IMR-90 (cell line): ENCODE measurements at regions not wholly inside any gene's neighbourhood (a gene's known extent, or its start where the extent isn't known, plus 50 kb on each side); places are given as distances from the start of the nearest gene placed in this dataset.
A peak's percentile ranks its signal among the peaks of the same experiment; 100 is the strongest.

Experiments used
- ATAC-seq: fragments of 200-7000 bp; cut with Tn5 transposase; 2 replicates; pipeline ENCODE4 v1.9.1; 2020; ENCODE audit warnings: low read depth, mild to moderate bottlenecking, moderate library complexity
- BruUV-seq: library from RNA; stranded (reverse); fragments of 400-500 nt; replicated peaks from 2 replicates; lab custom pipeline; 2021; lab: Mats Ljungman, UMichigan
- CTCF ChIA-PET: fragments of 300-600 bp; formaldehyde crosslinking; extraction: SDS; loops from one replicate; lab custom pipeline; 2021; ENCODE audit warnings: antibody characterized with exemption; lab: Yijun Ruan, JAX
- POLR2A ChIA-PET: fragments of 300-600 bp; sonication (Branson Sonifier 250); formaldehyde crosslinking; loops from one replicate; lab custom pipeline; 2022; ENCODE audit warnings: antibody characterized with exemption; ENCODE audit not compliant: unreplicated experiment; lab: Charles Lee
- DNase-seq: peaks from one replicate; pipeline ENCODE4 v3.0.0; 2013
- H2AFZ ChIP-seq: replicated peaks from 2 replicates; pipeline ENCODE3; 2013; ENCODE audit warnings: low read length, mild to moderate bottlenecking; ENCODE audit not compliant: poor library complexity
- H2AK5ac ChIP-seq: 2 replicates; pipeline ENCODE4 v1.6.1; 2013; ENCODE audit warnings: low read depth, low read length, inconsistent platforms
- H2AK9ac ChIP-seq: replicated peaks from 2 replicates; pipeline ENCODE3; 2013; ENCODE audit warnings: mild to moderate bottlenecking, low read depth, low read length, moderate library complexity; ENCODE audit not compliant: poor library complexity
- H2BK120ac ChIP-seq: 2 replicates; pipeline ENCODE4 v1.6.1; 2013; ENCODE audit warnings: low read depth, low read length, inconsistent platforms
- H2BK15ac ChIP-seq: 3 replicates; pipeline ENCODE4 v1.6.1; 2013; ENCODE audit warnings: low read depth, low read length, inconsistent platforms
- H2BK20ac ChIP-seq: 2 replicates; pipeline ENCODE4 v1.6.1; 2013; ENCODE audit warnings: low read depth, mild to moderate bottlenecking, inconsistent platforms, low read length, moderate library complexity
- H2BK5ac ChIP-seq: 2 replicates; pipeline ENCODE4 v1.6.1; 2013; ENCODE audit warnings: mild to moderate bottlenecking, low read depth, low read length, inconsistent platforms; ENCODE audit not compliant: poor library complexity, severe bottlenecking
- H3K14ac ChIP-seq: replicated peaks from 2 replicates; pipeline ENCODE4 v1.6.1; 2013; ENCODE audit warnings: low read depth, low read length, inconsistent platforms
- H3K18ac ChIP-seq: 2 replicates; pipeline ENCODE4 v1.6.1; 2013; ENCODE audit warnings: low read depth, low read length, control low read depth
- H3K23ac ChIP-seq: 2 replicates; pipeline ENCODE4 v1.6.1; 2013; ENCODE audit warnings: low read depth, low read length, inconsistent platforms
- H3K27ac ChIP-seq: 2 replicates; pipeline ENCODE4 v1.5.1; 2013; ENCODE audit warnings: mild to moderate bottlenecking, control low read depth, low read length; ENCODE audit not compliant: insufficient read depth
- H3K27me3 ChIP-seq: 2 replicates; pipeline ENCODE4 v1.6.1; 2013; ENCODE audit warnings: low read length; ENCODE audit not compliant: control insufficient read depth, insufficient read depth
- H3K36me3 ChIP-seq: 2 replicates; pipeline ENCODE4 v1.6.1; 2013; ENCODE audit warnings: low read length, mixed read lengths; ENCODE audit not compliant: control insufficient read depth, insufficient read depth
- H3K4ac ChIP-seq: 2 replicates; pipeline ENCODE4 v1.6.1; 2013; ENCODE audit warnings: low read depth, low read length, inconsistent platforms
- H3K4me1 ChIP-seq: 2 replicates; pipeline ENCODE4 v1.6.1; 2013; ENCODE audit warnings: low read length, mixed read lengths; ENCODE audit not compliant: control insufficient read depth, insufficient read depth
- H3K4me2 ChIP-seq: 2 replicates; pipeline ENCODE4 v1.6.1; 2013; ENCODE audit warnings: low read depth, mild to moderate bottlenecking, control low read depth, low read length, moderate library complexity
- H3K4me3 ChIP-seq: 2 replicates; pipeline ENCODE4 v1.5.1; 2013; ENCODE audit warnings: low read depth, mild to moderate bottlenecking, control low read depth, low read length, moderate library complexity; ENCODE audit not compliant: insufficient read depth
- H3K56ac ChIP-seq: 2 replicates; pipeline ENCODE4 v1.6.1; 2013; ENCODE audit warnings: low read length, inconsistent platforms; ENCODE audit not compliant: insufficient read depth; ENCODE audit errors: extremely low read depth
- H3K79me1 ChIP-seq, 2 experiments: 2 replicates each; pipeline ENCODE4 v1.6.1; 2013; ENCODE audit warnings: low read length in 2 of 2, inconsistent platforms in 1 of 2, low read depth in 1 of 2
- H3K9ac ChIP-seq: 2 replicates; pipeline ENCODE4 v1.6.1; 2013; ENCODE audit warnings: low read depth, low read length, control low read depth
- H3K9me1 ChIP-seq: 2 replicates; pipeline ENCODE4 v1.6.1; 2013; ENCODE audit warnings: low read length, inconsistent platforms; ENCODE audit not compliant: insufficient read depth
- H3K9me3 ChIP-seq: 2 replicates; pipeline ENCODE4 v1.6.1; 2013; ENCODE audit warnings: low read length; ENCODE audit not compliant: control insufficient read depth, insufficient read depth
- H4K20me1 ChIP-seq: 2 replicates; pipeline ENCODE4 v1.6.1; 2013; ENCODE audit warnings: low read length, inconsistent platforms; ENCODE audit not compliant: insufficient read depth
- H4K5ac ChIP-seq: 2 replicates; pipeline ENCODE4 v1.6.1; 2013; ENCODE audit warnings: mild to moderate bottlenecking, low read depth, low read length, control low read depth
- H4K8ac ChIP-seq, 2 experiments: 2 replicates each; pipeline ENCODE4 v1.6.1; 2013; ENCODE audit warnings: low read depth in 2 of 2, low read length in 2 of 2, control low read depth in 1 of 2, inconsistent platforms in 1 of 2
- H4K91ac ChIP-seq: 2 replicates; pipeline ENCODE4 v1.6.1; 2013; ENCODE audit warnings: low read depth, low read length, inconsistent platforms; ENCODE audit not compliant: insufficient read depth
- BHLHE40 ChIP-seq: fragments of 150-350 bp; IDR thresholded peaks from 2 replicates; pipeline ENCODE4 v1.6.1; 2016; ENCODE audit warnings: mild to moderate bottlenecking, low read depth, low read length
- CEBPB ChIP-seq: IDR thresholded peaks from 2 replicates; pipeline ENCODE4 v1.6.1; 2012; ENCODE audit warnings: low read depth, low read length, improper control_type of control experiment
- CHD1 ChIP-seq: IDR thresholded peaks from 2 replicates; pipeline ENCODE4 v1.6.1; 2012; ENCODE audit warnings: low read depth, low read length, improper control_type of control experiment
- CTCF ChIP-seq: conservative IDR thresholded peaks from 2 replicates; pipeline ENCODE4 v1.5.1; 2012; ENCODE audit warnings: mild to moderate bottlenecking, low read depth, low read length, improper control_type of control experiment
- ELK1 ChIP-seq: fragments of 150-350 bp; IDR thresholded peaks from 2 replicates; pipeline ENCODE4 v1.6.1; 2016; ENCODE audit warnings: low read depth, mild to moderate bottlenecking, low read length, moderate library complexity, borderline replicate concordance
- FOS ChIP-seq: fragments of 150-350 bp; IDR thresholded peaks from 2 replicates; pipeline ENCODE4 v1.6.1; 2016; ENCODE audit warnings: low read depth, low read length
- MAFK ChIP-seq: IDR thresholded peaks from 2 replicates; pipeline ENCODE4 v1.6.1; 2012; ENCODE audit warnings: low read depth, low read length, improper control_type of control experiment
- MAZ ChIP-seq: IDR thresholded peaks from 2 replicates; pipeline ENCODE4 v1.6.1; 2012; ENCODE audit warnings: low read depth, mild to moderate bottlenecking, low read length, improper control_type of control experiment, moderate library complexity, borderline replicate concordance
- MXI1 ChIP-seq: IDR thresholded peaks from 2 replicates; pipeline ENCODE4 v1.6.1; 2012; ENCODE audit warnings: low read depth, mild to moderate bottlenecking, low read length, moderate library complexity, borderline replicate concordance
- NFE2L2 ChIP-seq: fragments of 150-350 bp; IDR thresholded peaks from 2 replicates; pipeline ENCODE4 v1.6.1; 2016; ENCODE audit warnings: low read depth, mild to moderate bottlenecking, low read length
- POLR2A ChIP-seq: IDR thresholded peaks from 2 replicates; pipeline ENCODE4 v1.6.1; 2012; ENCODE audit warnings: mild to moderate bottlenecking, low read depth, low read length
- RAD21 ChIP-seq: IDR thresholded peaks from 2 replicates; pipeline ENCODE4 v1.6.1; 2012; ENCODE audit warnings: low read length, improper control_type of control experiment
- RCOR1 ChIP-seq: IDR thresholded peaks from 2 replicates; pipeline ENCODE4 v1.6.1; 2012; ENCODE audit warnings: mild to moderate bottlenecking, low read length, improper control_type of control experiment; ENCODE audit not compliant: insufficient replicate concordance
- RFX5 ChIP-seq: IDR thresholded peaks from 2 replicates; pipeline ENCODE4 v1.8.0; 2012; ENCODE audit warnings: low read depth, mild to moderate bottlenecking, low read length, moderate library complexity
- SMC3 ChIP-seq: fragments of 150-350 bp; IDR thresholded peaks from 2 replicates; pipeline ENCODE4 v1.6.1; 2016; ENCODE audit warnings: low read depth, mild to moderate bottlenecking, antibody characterized with exemption, low read length, moderate library complexity
- USF2 ChIP-seq: fragments of 150-350 bp; IDR thresholded peaks from 2 replicates; pipeline ENCODE4 v1.6.1; 2017; ENCODE audit warnings: mild to moderate bottlenecking, antibody characterized with exemption, low read length, low read depth
- dilution Hi-C: fragments of 300-500 bp; cut with HindIII; formaldehyde crosslinking; loops from one replicate; pipeline ENCODE4 v1.14.3; 2018; ENCODE audit warnings: low sequenced_read_pairs; ENCODE audit not compliant: unreplicated experiment
- in situ Hi-C: fragments of 300-500 bp; cut with MboI; formaldehyde crosslinking; loops from 3 replicates; pipeline ENCODE4 v1.14.3; 2019; ENCODE audit warnings: low sequenced_read_pairs, inconsistent platforms, mixed read lengths
- intact Hi-C: fragments of 100-400 bp; cut with micrococcal nuclease; formaldehyde crosslinking; loops from 2 replicates; pipeline ENCODE4 v1.10.0; 2022

GRCh38 chr6:140970485-140970884, 1162.2 kb upstream of the GJE1 start:
- peaks cover 3% of the 10 kb centered on the region; the same call in 1 of the 2 replicates for H3K4me1 ChIP-seq
- POLR2A ChIA-PET: no interaction called here
- no peak overlapping the region for H3K23ac ChIP-seq
- no peak overlapping the region; the same call in 1 of the 2 replicates for H4K5ac ChIP-seq
- CTCF ChIA-PET: no interaction called here
- no peaks in the 10 kb centered on the region for H3K79me1 ChIP-seq
- intact Hi-C loops: no loop called here
- no peaks in the 10 kb centered on the region for H3K36me3 ChIP-seq
- no peak overlapping the region for H3K18ac ChIP-seq
- no peak overlapping the region for H3K27ac ChIP-seq
- H2AK5ac ChIP-seq: no peak overlapping the region
- TF ChIP-seq CTCF: no peak
- TF ChIP-seq POLR2A: no peak
- no peak for TF ChIP-seq SMC3
- TF ChIP-seq RAD21: no peak
- TF ChIP-seq MAZ: no peak
- no peak for TF ChIP-seq MXI1
- TF ChIP-seq NFE2L2: no peak
- TF ChIP-seq RCOR1: no peak
- no peak for TF ChIP-seq FOS
- no peak for TF ChIP-seq MAFK
- TF ChIP-seq BHLHE40: no peak
- no peak for TF ChIP-seq RFX5
- no peak for TF ChIP-seq CEBPB
- no peak for TF ChIP-seq CHD1
- no peak for TF ChIP-seq USF2
- TF ChIP-seq ELK1: no peak
- H2AFZ ChIP-seq: no peak overlapping the region
- no peak overlapping the region; the same call in 1 of the 2 replicates for H2BK20ac ChIP-seq
- H3K9ac ChIP-seq: no peak overlapping the region
- H2AK9ac ChIP-seq: no peak overlapping the region
- no peak overlapping the region for H3K4ac ChIP-seq
- no peak overlapping the region for H3K56ac ChIP-seq
- ATAC-seq (no peak), DNase-seq (peak; percentile 8)
- H2BK5ac ChIP-seq: no peak overlapping the region
- H4K8ac ChIP-seq: 0 out of 4 replicates have a peak overlapping the region, but pooled peaks of 1 of the 2 experiments have one; percentile 47
- H4K20me1 ChIP-seq: no peaks in the 10 kb centered on the region
- no peaks in the 10 kb centered on the region for H3K9me1 ChIP-seq
- H3K4me3 ChIP-seq: no peak overlapping the region
- H3K14ac ChIP-seq: no peak overlapping the region
- BruUV-seq: no TSS peak
- no peak overlapping the region for H4K91ac ChIP-seq
- H3K9me3 ChIP-seq: no peaks in the 10 kb centered on the region
- no peak overlapping the region for H3K4me2 ChIP-seq
- in situ Hi-C loops: no loop called here
- H2BK15ac ChIP-seq: no peak overlapping the region
- dilution Hi-C loops: no loop called here
- no peak overlapping the region for H2BK120ac ChIP-seq
- H3K27me3 ChIP-seq: no peaks in the 10 kb centered on the region
